GM10266 (cell line): ENCODE measurements at regions not wholly inside any gene's neighbourhood (a gene's known extent, or its start where the extent isn't known, plus 50 kb on each side); places are given as distances from the start of the nearest gene placed in this dataset.

ENCODE experiments used
- DNase-seq: peaks from one replicate; pipeline ENCODE4 v3.0.0; 2012; ENCODE audit errors: extremely low spot score
- CTCF ChIP-seq: IDR thresholded peaks from 2 replicates; pipeline ENCODE4 v1.5.1; 2012; ENCODE audit warnings: mild to moderate bottlenecking, low read depth; ENCODE audit not compliant: control insufficient read depth, insufficient read depth; ENCODE audit errors: missing control alignments

- TF ChIP-seq CTCF, result no peak
- DNase-seq, result no peak
Observed at GRCh38 chr10:78863140-78863905, 205.4 kb upstream of the ZMIZ1 start.

GRCh38 chr10:78863906-78864239 lies 204.9 kb upstream of the ZMIZ1 start:
- TF ChIP-seq CTCF, result no peak
- DNase-seq, result no peak

GRCh38 chr10:78864761-78865537 lies 203.8 kb upstream of the ZMIZ1 start:
- DNase-seq, result no peak
- no peak for TF ChIP-seq CTCF

- no peak for TF ChIP-seq CTCF
- DNase-seq, result no peak
Observed at GRCh38 chr10:78865538-78865875, 203.3 kb upstream of the ZMIZ1 start.

GRCh38 chr10:78865931-78866717 lies 202.6 kb upstream of the ZMIZ1 start:
- no peak for TF ChIP-seq CTCF
- DNase-seq, result no peak

- DNase-seq, result no peak
- TF ChIP-seq CTCF, result no peak
Observed at GRCh38 chr10:78866731-78867554, 201.8 kb upstream of the ZMIZ1 start.
